Fibroblast of villous mesenchyme (primary cell): ENCODE measurements at regions not wholly inside any gene's neighbourhood (a gene's known extent, or its start where the extent isn't known, plus 50 kb on each side); places are given as distances from the start of the nearest gene placed in this dataset.

Source experiments
- DNase-seq: peaks from one replicate; pipeline ENCODE4 v3.0.0-alpha.2; 2010; ENCODE audit warnings: low read depth
- H3K4me3 ChIP-seq: 2 replicates; pipeline ENCODE4 v1.5.1; 2011; ENCODE audit warnings: low read depth, mild to moderate bottlenecking, low read length
- CTCF ChIP-seq: IDR thresholded peaks from 2 replicates; pipeline ENCODE4 v1.5.1; 2012; ENCODE audit warnings: low read depth, mild to moderate bottlenecking, low read length; ENCODE audit not compliant: insufficient read depth

DNA sequence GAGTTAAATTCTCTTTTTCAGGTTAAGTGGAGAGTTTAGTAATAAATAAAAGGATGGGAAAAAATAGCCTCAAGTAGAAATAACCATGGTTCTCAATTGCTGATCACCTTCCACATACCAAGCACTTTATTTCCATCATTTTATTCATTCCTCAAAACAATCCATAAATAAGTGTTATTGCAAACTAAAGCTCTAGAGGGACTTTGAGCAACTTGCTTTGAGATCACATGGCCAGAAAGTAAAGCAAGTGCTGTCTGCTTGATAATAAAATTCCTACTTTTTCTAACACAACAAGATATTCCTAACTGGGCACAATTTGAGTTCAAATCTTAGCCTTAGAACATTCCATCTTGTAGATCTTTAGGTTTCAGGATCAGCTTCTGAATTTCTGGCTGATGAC is 97.1 kb upstream of the C1orf87 start:
- DNase-seq, result no peak
- TF ChIP-seq CTCF, result peak; percentile 5
- H3K4me3 ChIP-seq, result no peak overlapping the region

- H3K4me3 ChIP-seq, result no peak overlapping the region
- DNase-seq, result peak; percentile 14
- TF ChIP-seq CTCF, result no peak
Observed at GRCh38 chr1:60169206-60169605, 95.6 kb upstream of the C1orf87 start.

DNA sequence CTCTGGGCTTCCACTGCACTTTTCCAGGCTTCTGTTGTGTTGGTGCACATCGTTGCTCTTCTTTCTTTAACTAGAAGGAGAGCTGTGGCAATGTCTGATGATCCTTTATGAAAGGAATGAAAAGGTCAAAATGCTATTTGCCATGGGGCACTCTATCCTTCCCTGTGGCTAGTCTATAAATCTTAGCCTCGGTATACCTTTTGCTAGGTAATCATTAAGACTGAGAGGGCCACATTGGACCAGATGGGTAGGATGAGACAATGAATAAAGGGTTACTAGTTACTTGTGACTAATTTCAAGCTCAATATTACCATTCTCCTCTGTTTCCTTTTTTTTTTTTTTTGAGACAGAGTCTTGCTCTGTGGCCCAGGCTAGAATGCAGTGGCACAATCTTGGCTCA is 89.4 kb upstream of the C1orf87 start:
- no peak overlapping the region for H3K4me3 ChIP-seq
- DNase-seq, result no peak
- TF ChIP-seq CTCF, result no peak

DNA sequence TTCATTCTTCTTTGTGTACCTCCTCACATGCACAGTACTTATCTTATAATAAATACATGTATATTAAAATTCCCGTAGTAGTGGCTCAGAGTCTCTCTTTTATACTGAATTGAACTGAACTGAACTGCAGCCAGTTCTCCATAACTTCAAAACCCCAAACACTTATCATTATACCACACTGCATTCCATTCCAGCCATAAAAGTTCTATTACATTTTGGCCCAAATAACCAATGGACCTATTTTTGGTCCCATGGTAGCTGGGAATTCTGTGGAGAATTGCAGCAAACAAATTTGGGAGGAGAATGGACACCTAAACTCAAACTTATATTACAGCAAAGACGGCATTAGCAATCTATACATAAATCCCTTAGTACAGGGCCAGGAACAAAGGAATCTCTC is 86.6 kb upstream of the C1orf87 start:
- no peak overlapping the region for H3K4me3 ChIP-seq
- no peak for DNase-seq
- no peak for TF ChIP-seq CTCF

- no peak overlapping the region for H3K4me3 ChIP-seq
- no peak for TF ChIP-seq CTCF
- DNase-seq, result no peak
Observed at GRCh38 chr1:60156371-60156770, 82.8 kb upstream of the C1orf87 start.

GRCh38 chr1:60153961-60154360 is 80.4 kb upstream of the C1orf87 start:
- no peak overlapping the region for H3K4me3 ChIP-seq
- TF ChIP-seq CTCF, result no peak
- DNase-seq, result no peak

- no peak for DNase-seq
- no peak overlapping the region for H3K4me3 ChIP-seq
- no peak for TF ChIP-seq CTCF
Observed at GRCh38 chr1:60152891-60153290, 79.3 kb upstream of the C1orf87 start.
